ENCODE measurements at regions not wholly inside any gene's neighbourhood (a gene's known extent, or its start where the extent isn't known, plus 50 kb on each side); places are given as distances from the start of the nearest gene placed in this dataset.

DNA sequence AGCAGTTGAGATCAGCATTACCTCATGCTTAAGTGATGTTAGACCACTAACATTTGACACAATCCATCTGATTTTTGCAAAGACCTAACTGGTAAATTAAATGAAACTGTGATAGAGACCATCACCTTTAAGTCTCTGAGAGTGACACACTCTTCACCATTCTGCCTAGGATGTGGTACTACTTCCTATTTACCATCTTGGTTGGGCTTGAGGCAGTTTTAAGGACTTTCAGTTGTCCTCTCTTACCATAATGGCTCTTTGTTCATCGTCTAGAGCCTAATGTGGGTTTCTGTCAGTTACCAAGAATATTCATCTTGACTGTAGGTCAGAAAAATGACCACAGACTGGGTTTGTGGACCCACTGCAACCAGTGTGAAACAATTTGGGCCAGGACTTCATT lies 158.1 kb downstream of the CETN3 start:
- no peak for TF ChIP-seq BACH2 (CRISPR knock-in tag; IDR thresholded peaks at IDR 0.05; ENCODE audit: borderline replicate concordance)
- no peak for TF ChIP-seq PATZ1 (CRISPR knock-in tag; IDR thresholded peaks at IDR 0.05; ENCODE audit: borderline replicate concordance)
- no peak for TF ChIP-seq ZFP30 (CRISPR knock-in tag; IDR thresholded peaks at IDR 0.05)
- TF ChIP-seq, protein P1, sequence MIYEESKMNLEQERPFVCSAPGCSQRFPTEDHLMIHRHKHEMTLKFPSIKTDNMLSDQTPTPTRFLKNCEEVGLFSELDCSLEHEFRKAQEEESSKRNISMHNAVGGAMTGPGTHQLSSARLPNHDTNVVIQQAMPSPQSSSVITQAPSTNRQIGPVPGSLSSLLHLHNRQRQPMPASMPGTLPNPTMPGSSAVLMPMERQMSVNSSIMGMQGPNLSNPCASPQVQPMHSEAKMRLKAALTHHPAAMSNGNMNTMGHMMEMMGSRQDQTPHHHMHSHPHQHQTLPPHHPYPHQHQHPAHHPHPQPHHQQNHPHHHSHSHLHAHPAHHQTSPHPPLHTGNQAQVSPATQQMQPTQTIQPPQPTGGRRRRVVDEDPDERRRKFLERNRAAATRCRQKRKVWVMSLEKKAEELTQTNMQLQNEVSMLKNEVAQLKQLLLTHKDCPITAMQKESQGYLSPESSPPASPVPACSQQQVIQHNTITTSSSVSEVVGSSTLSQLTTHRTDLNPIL (CRISPR knock-in tag; IDR thresholded peaks at IDR 0.05; ENCODE audit: low read depth): no peak
